Prostate gland (tissue), 2 donors: ENCODE measurements at regions not wholly inside any gene's neighbourhood (a gene's known extent, or its start where the extent isn't known, plus 50 kb on each side); places are given as distances from the start of the nearest gene placed in this dataset.

Experiments used
- POLR2AphosphoS5 ChIP-seq: sonication (generic); formaldehyde crosslinking; IDR thresholded peaks from one replicate; pipeline ENCODE4 v1.6.1; 2017; ENCODE audit warnings: antibody characterized with exemption
- TF ChIP-seq, protein P1 (sequence below), 4 experiments: fragments of 200-600 bp in 2 of 4; fragments of 450-650 bp in 2 of 4; sonication (generic) in 2 of 4; IDR thresholded peaks; 1 replicate in 3 of 4; 2 replicates in 1 of 4; pipeline ENCODE4 v1.5.1; 2016 to 2019; ENCODE audit warnings: antibody characterized with exemption in 4 of 4, mild to moderate bottlenecking in 2 of 4, moderate library complexity in 2 of 4

DNA sequence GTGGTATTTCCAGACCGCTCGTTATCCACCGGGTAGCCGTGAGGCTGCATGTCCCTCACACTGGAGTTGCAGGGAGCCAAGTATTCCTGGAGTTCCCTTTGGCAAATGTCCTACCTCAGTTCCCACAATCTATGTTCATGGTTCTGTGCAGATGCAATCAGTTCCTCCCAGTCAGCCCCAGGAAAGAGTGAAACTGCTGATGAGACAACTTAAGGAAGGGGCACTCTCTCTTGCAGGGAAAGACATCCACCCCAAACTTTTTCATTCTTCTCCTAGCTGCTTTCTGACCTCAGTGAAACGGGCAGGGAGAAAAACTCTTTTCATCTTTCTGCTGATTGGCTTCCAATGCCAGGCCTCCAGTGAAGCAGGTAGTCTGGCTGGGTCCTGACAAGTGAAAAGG lies 205.1 kb upstream of the TMEM45B start:
- TF ChIP-seq, protein P1, sequence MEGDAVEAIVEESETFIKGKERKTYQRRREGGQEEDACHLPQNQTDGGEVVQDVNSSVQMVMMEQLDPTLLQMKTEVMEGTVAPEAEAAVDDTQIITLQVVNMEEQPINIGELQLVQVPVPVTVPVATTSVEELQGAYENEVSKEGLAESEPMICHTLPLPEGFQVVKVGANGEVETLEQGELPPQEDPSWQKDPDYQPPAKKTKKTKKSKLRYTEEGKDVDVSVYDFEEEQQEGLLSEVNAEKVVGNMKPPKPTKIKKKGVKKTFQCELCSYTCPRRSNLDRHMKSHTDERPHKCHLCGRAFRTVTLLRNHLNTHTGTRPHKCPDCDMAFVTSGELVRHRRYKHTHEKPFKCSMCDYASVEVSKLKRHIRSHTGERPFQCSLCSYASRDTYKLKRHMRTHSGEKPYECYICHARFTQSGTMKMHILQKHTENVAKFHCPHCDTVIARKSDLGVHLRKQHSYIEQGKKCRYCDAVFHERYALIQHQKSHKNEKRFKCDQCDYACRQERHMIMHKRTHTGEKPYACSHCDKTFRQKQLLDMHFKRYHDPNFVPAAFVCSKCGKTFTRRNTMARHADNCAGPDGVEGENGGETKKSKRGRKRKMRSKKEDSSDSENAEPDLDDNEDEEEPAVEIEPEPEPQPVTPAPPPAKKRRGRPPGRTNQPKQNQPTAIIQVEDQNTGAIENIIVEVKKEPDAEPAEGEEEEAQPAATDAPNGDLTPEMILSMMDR (IDR thresholded peaks at IDR 0.05), result no peak
- TF ChIP-seq POLR2AphosphoS5, result no peak
